CD1c-positive myeloid dendritic cell (primary cell): ENCODE measurements at regions not wholly inside any gene's neighbourhood (a gene's known extent, or its start where the extent isn't known, plus 50 kb on each side); places are given as distances from the start of the nearest gene placed in this dataset.
"Not testable (repeated sequence)": the region's sequence is repeated elsewhere in the genome, so short reads cannot be mapped to it uniquely, and the experiment has no call there.

Experiments used
- DNase-seq: peaks from one replicate; pipeline ENCODE4 v3.0.0-alpha.2; 2016; ENCODE audit errors: extremely low spot score

- no peak for DNase-seq
These were observed 326.8 kb upstream of the ARID1B start for GRCh38 chr6:156450421-156450820.

- DNase-seq: no peak
These were observed 327.6 kb upstream of the ARID1B start for GRCh38 chr6:156449569-156449968.

- DNase-seq: no peak
These were observed 328.1 kb upstream of the ARID1B start for GRCh38 chr6:156449128-156449527.

GRCh38 chr6:156448579-156448978 lies 328.6 kb upstream of the ARID1B start:
- DNase-seq: no peak

GRCh38 chr6:156440688-156441087 lies 336.5 kb upstream of the ARID1B start:
- no peak for DNase-seq

- DNase-seq: no peak
These were observed 338.7 kb upstream of the ARID1B start for GRCh38 chr6:156438350-156438923.

GRCh38 chr6:156437121-156437879 lies 339.9 kb upstream of the ARID1B start:
- DNase-seq: no peak

GRCh38 chr6:156434795-156435190 lies 342.4 kb upstream of the ARID1B start:
- DNase-seq: no peak

- DNase-seq: no peak
These were observed 343.0 kb upstream of the ARID1B start for GRCh38 chr6:156434049-156434794.

- no peak for DNase-seq
These were observed 344.6 kb upstream of the ARID1B start for GRCh38 chr6:156432543-156432942.

- no peak for DNase-seq
These were observed 346.8 kb upstream of the ARID1B start for GRCh38 chr6:156430386-156430785.

- no peak for DNase-seq
These were observed 349.8 kb upstream of the ARID1B start for GRCh38 chr6:156427345-156427744.

- no peak for DNase-seq
These were observed 351.7 kb upstream of the ARID1B start for GRCh38 chr6:156425359-156426020.

- DNase-seq: no peak
These were observed 353.3 kb upstream of the ARID1B start for GRCh38 chr6:156423829-156424228.

- DNase-seq: no peak
These were observed 354.1 kb upstream of the ARID1B start for GRCh38 chr6:156423075-156423474.

GRCh38 chr6:156421933-156422332 lies 355.2 kb upstream of the ARID1B start:
- DNase-seq: no peak

- not testable (repeated sequence) for DNase-seq
These were observed 355.9 kb upstream of the ARID1B start for GRCh38 chr6:156421301-156421700.

- no peak for DNase-seq
These were observed 356.8 kb upstream of the ARID1B start for GRCh38 chr6:156420172-156420993.

- DNase-seq: no peak
These were observed 357.6 kb upstream of the ARID1B start for GRCh38 chr6:156419594-156419993.

- DNase-seq: no peak
These were observed 358.9 kb upstream of the ARID1B start for GRCh38 chr6:156418253-156418652.

- DNase-seq: no peak
These were observed 360.8 kb upstream of the ARID1B start for GRCh38 chr6:156416391-156416790.
